SK-N-MC (cell line): ENCODE measurements at regions not wholly inside any gene's neighbourhood (a gene's known extent, or its start where the extent isn't known, plus 50 kb on each side); places are given as distances from the start of the nearest gene placed in this dataset.
A peak's percentile ranks its signal among the peaks of the same experiment; 100 is the strongest.
"Not testable (repeated sequence)": the region's sequence is repeated elsewhere in the genome, so short reads cannot be mapped to it uniquely, and the experiment has no call there.

Experiments used
- DNase-seq: peaks from one replicate; pipeline ENCODE4 v3.0.0-alpha.2; 2011; ENCODE audit warnings: low read depth, low spot score
- H3K27ac ChIP-seq: fragments of 200-600 bp; sonication (generic); 2 replicates; pipeline ENCODE4 v1.5.1; 2016; ENCODE audit warnings: mixed run types
- H3K36me3 ChIP-seq: fragments of 200-600 bp; sonication (generic); 2 replicates; pipeline ENCODE4 v1.6.1; 2017; ENCODE audit warnings: antibody characterized with exemption, low read length, mixed read lengths; ENCODE audit not compliant: insufficient read depth
- H3K4me3 ChIP-seq: fragments of 200-600 bp; sonication (generic); 2 replicates; pipeline ENCODE4 v1.5.1; 2016
- H3K9ac ChIP-seq: fragments of 200-600 bp; sonication (generic); 2 replicates; pipeline ENCODE4 v1.8.0; 2017; ENCODE audit warnings: mixed run types, mixed read lengths; ENCODE audit not compliant: insufficient read length
- H3K9me3 ChIP-seq: fragments of 200-600 bp; sonication (generic); 2 replicates; pipeline ENCODE4 v1.6.1; 2017; ENCODE audit warnings: low read depth, mild to moderate bottlenecking, antibody characterized with exemption, low read length, moderate library complexity, mixed read lengths
- EZH2 ChIP-seq: fragments of 200-600 bp; sonication (generic); IDR thresholded peaks from one replicate; pipeline ENCODE4 v1.6.1; 2017; ENCODE audit warnings: antibody characterized with exemption
- FOXP2 ChIP-seq: optimal IDR thresholded peaks from 2 replicates; pipeline ENCODE3; 2011; ENCODE audit warnings: mild to moderate bottlenecking, moderate library complexity; ENCODE audit not compliant: insufficient read depth; ENCODE audit errors: extremely low read length, control extremely low read depth
- POLR2AphosphoS5 ChIP-seq: IDR thresholded peaks from 2 replicates; pipeline ENCODE4 v1.6.1; 2012; ENCODE audit warnings: mild to moderate bottlenecking, low read depth, low read length, borderline replicate concordance

- Histone ChIP-seq H3K36me3 (no peaks in the 10 kb centered on the region), H3K9me3 (no peaks in the 10 kb centered on the region), H3K4me3 (no peak overlapping the region), H3K9ac (no peak overlapping the region), H3K27ac (no peak overlapping the region)
- DNase-seq, result no peak
- TF ChIP-seq EZH2 (no peak), FOXP2 (no peak), POLR2AphosphoS5 (no peak)
These were observed 251.6 kb downstream of the USP46 start for GRCh38 chr4:52407545-52407944.

DNA sequence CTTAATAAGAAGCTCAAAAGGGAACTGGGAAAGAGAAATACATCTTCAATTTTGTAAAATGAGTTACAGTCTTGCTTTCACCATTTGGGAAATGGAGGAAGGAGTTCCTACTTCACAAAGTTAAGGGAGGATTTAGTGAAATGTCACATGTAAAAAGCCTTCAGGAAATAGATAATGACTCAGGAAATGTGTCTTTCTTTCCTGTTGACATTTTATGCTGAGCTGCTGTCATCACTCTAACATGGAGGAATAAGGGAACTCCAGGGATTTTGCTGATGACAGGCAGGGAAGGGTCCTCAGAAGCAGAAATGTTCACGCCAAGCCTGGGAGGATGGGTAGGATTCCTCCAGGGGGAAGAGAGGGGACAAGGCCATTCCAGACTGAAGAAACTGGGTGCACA lies 251.1 kb downstream of the USP46 start:
- no peak overlapping the region for H3K27ac ChIP-seq
- TF ChIP-seq FOXP2, result no peak
- TF ChIP-seq POLR2AphosphoS5, result no peak
- no peak for TF ChIP-seq EZH2
- H3K9ac ChIP-seq, result no peak overlapping the region

DNA sequence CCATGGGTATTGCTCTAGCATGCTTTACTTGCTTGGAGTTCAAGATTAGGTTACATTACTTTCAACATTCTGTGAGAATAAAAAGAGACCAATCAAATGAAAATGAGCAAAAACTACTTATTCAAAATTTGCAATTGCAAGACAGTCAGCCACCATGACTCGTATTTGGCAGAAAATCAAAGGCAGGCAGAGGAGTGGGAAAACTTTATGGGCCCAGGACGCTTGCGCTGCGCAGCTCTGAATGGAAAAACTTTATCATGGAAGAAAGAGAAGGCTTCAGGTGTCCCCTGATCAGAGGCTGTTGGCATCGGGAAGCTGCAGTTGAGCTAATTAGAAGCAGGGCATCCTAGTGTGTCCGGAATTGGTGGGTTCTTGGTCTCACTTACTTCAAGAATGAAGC lies 250.6 kb downstream of the USP46 start:
- Histone ChIP-seq H3K36me3 (no peaks in the 10 kb centered on the region), H3K4me3 (no peak overlapping the region), H3K9ac (no peak overlapping the region), H3K9me3 (no peaks in the 10 kb centered on the region), H3K27ac (no peak overlapping the region)
- no peak for DNase-seq
- no peak for TF ChIP-seq FOXP2
- no peak for TF ChIP-seq EZH2
- no peak for TF ChIP-seq POLR2AphosphoS5

More for the DNA sequence above, 251.1 kb downstream of the USP46 start:
- H3K4me3 ChIP-seq, result no peak overlapping the region
- no peak for DNase-seq
- no peaks in the 10 kb centered on the region for H3K9me3 ChIP-seq
- H3K36me3 ChIP-seq, result no peaks in the 10 kb centered on the region

DNA sequence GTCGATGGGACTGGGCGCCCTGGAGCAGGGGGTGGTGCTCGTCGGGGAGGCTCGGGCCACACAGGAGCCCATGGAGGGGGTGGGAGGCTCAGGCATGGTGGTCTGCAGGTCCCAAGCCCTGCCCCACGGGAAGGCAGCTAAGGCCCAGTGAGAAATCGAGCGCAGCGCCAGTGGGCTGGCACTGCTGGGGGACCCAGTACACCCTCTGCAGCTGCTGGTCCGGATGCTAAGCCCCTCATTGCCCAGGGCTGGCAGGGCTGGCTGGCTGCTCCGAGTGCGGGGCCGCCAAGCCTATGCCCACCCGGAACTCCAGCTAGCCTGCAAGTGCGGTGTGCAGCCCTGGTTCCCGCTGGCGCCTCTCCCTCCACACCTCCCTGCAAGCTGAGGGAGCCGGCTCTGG lies 249.3 kb downstream of the USP46 start:
- H3K27ac ChIP-seq, DNase-seq, H3K36me3 ChIP-seq, H3K9me3 ChIP-seq, H3K9ac ChIP-seq, H3K4me3 ChIP-seq: not testable (repeated sequence)

- DNase-seq, result no peak
- H3K27ac ChIP-seq, result no peak overlapping the region
- H3K36me3 ChIP-seq, result no peaks in the 10 kb centered on the region
- no peak overlapping the region for H3K9ac ChIP-seq
- no peak overlapping the region for H3K4me3 ChIP-seq
- TF ChIP-seq FOXP2 (no peak), EZH2 (no peak), POLR2AphosphoS5 (no peak)
- no peaks in the 10 kb centered on the region for H3K9me3 ChIP-seq
These were observed 248.1 kb downstream of the USP46 start for GRCh38 chr4:52410971-52411370.

DNA sequence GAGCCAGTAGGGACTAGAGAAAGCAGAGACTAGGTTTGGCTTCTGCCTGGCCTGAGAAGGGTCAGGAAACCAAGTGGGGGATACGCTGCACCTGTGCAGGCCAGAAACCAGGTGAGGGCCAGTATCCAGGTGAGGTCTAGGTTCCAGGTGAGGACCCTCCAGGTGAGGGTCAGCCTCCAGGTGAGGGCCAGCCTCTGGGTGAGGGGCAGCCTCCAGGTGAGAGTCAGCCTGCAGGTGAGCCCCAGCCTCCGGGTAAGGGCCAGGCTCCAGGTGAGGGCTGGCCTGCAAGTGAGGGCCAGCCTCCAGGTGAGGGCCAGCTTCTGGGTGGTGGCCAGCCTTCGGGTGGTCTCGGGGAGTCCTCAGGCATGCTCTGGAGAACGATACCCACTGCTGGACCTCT lies 238.8 kb downstream of the USP46 start:
- DNase-seq, result no peak
- TF ChIP-seq POLR2AphosphoS5, result no peak
- no peak for TF ChIP-seq FOXP2
- TF ChIP-seq EZH2, result no peak
- no peak overlapping the region for H3K27ac ChIP-seq

GRCh38 chr4:52421811-52422213 lies 237.3 kb downstream of the USP46 start:
- Histone ChIP-seq H3K27ac (no peak overlapping the region), H3K4me3 (no peak overlapping the region), H3K36me3 (no peaks in the 10 kb centered on the region), H3K9me3 (no peaks in the 10 kb centered on the region), H3K9ac (no peak overlapping the region)
- TF ChIP-seq POLR2AphosphoS5, result no peak
- TF ChIP-seq EZH2, result no peak
- no peak for TF ChIP-seq FOXP2
- DNase-seq, result no peak

More for the DNA sequence above, 238.8 kb downstream of the USP46 start:
- H3K4me3 ChIP-seq, result no peak overlapping the region
- H3K36me3 ChIP-seq, result no peaks in the 10 kb centered on the region
- H3K9ac ChIP-seq, result no peak overlapping the region
- H3K9me3 ChIP-seq, result no peaks in the 10 kb centered on the region

- Histone ChIP-seq H3K36me3 (no peaks in the 10 kb centered on the region), H3K4me3 (no peak overlapping the region), H3K9ac (no peak overlapping the region), H3K9me3 (no peaks in the 10 kb centered on the region), H3K27ac (no peak overlapping the region)
- DNase-seq, result no peak
- no peak for TF ChIP-seq EZH2
- TF ChIP-seq POLR2AphosphoS5, result no peak
- no peak for TF ChIP-seq FOXP2
These were observed 235.1 kb downstream of the USP46 start for GRCh38 chr4:52423967-52424366.

- peak; percentile 81 for DNase-seq
- TF ChIP-seq EZH2 (no peak), POLR2AphosphoS5 (peak; percentile 44; the same call in 1 of the 2 replicates), FOXP2 (no peak)
- Histone ChIP-seq H3K36me3 (no peaks in the 10 kb centered on the region), H3K27ac (no peak overlapping the region), H3K4me3 (no peak overlapping the region), H3K9ac (no peak overlapping the region), H3K9me3 (no peaks in the 10 kb centered on the region)
These were observed 233.3 kb downstream of the USP46 start for GRCh38 chr4:52425751-52426326.
